Gastrocnemius medialis (tissue), 4 donors: ENCODE measurements at regions not wholly inside any gene's neighbourhood (a gene's known extent, or its start where the extent isn't known, plus 50 kb on each side); places are given as distances from the start of the nearest gene placed in this dataset.

Experiments used
- CTCF ChIP-seq, 5 experiments: fragments of 450-650 bp in 3 of 5; fragments of 200-600 bp in 2 of 5; sonication (generic) in 2 of 5; IDR thresholded peaks in 4 of 5; conservative IDR thresholded peaks in 1 of 5; 1 replicate in 4 of 5; 2 replicates in 1 of 5; pipeline ENCODE4 v1.5.1; 2016 to 2019; ENCODE audit warnings: antibody characterized with exemption in 5 of 5, mild to moderate bottlenecking in 3 of 5, moderate library complexity in 3 of 5
- POLR2A ChIP-seq, 2 donors: fragments of 450-650 bp; IDR thresholded peaks; one replicate each; pipeline ENCODE4 v1.6.1; 2017; ENCODE audit warnings: antibody characterized with exemption in 2 of 2, mild to moderate bottlenecking in 2 of 2, moderate library complexity in 2 of 2

GRCh38 chr18:79608535-79608934 is 71.1 kb upstream of the CTDP1 start:
- TF ChIP-seq CTCF (IDR thresholded peaks at IDR 0.05 in 4 of 5, conservative IDR thresholded peaks at IDR 0.05 in 1 of 5) (no peak), POLR2A (IDR thresholded peaks at IDR 0.05) (no peak)
